Right ventricle myocardium superior (tissue), 1 donor: ENCODE measurements at regions not wholly inside any gene's neighbourhood (a gene's known extent, or its start where the extent isn't known, plus 50 kb on each side); places are given as distances from the start of the nearest gene placed in this dataset.

Experiments
- ATAC-seq: fragments of 200-7000 bp; cut with Tn5 transposase; one replicate; pipeline ENCODE4 v1.9.1; 2020; ENCODE audit warnings: mild to moderate bottlenecking; ENCODE audit not compliant: poor library complexity
- DNase-seq: peaks from one replicate; pipeline ENCODE4 v3.0.0-alpha.2; 2020
- intact Hi-C: fragments of 100-400 bp; cut with DNase I; formaldehyde crosslinking; loops from one replicate; pipeline ENCODE4 v1.11.2; 2022
- donor health status: DM: no; HTN: yes; CAD: no; lungs with severe emphysema.

GRCh38 chr7:113730309-113730955, 188.4 kb downstream of the PPP1R3A start:
- no peak for DNase-seq
- ATAC-seq, result no peak
- intact Hi-C loops, result no loop called here

GRCh38 chr7:113727486-113727885, 191.3 kb downstream of the PPP1R3A start:
- DNase-seq (no peak), ATAC-seq (no peak)
- intact Hi-C loops, result no loop called here

GRCh38 chr7:113722006-113722405, 196.8 kb downstream of the PPP1R3A start:
- DNase-seq (no peak), ATAC-seq (no peak)
- intact Hi-C loops, result no loop called here

- no peak for DNase-seq
- intact Hi-C loops, result no loop called here
- ATAC-seq, result no peak
Measured at GRCh38 chr7:113717739-113718138, 201.1 kb downstream of the PPP1R3A start.

- ATAC-seq (peak; percentile 96), DNase-seq (no peak)
- intact Hi-C loops, result no loop called here
Measured at GRCh38 chr7:113715981-113716856, 202.6 kb downstream of the PPP1R3A start.

GRCh38 chr7:113715262-113715661, 203.5 kb downstream of the PPP1R3A start:
- DNase-seq (no peak), ATAC-seq (peak; percentile 62)
- intact Hi-C loops, result no loop called here

GRCh38 chr7:113710310-113711096, 208.3 kb downstream of the PPP1R3A start:
- ATAC-seq (peak; percentile 81), DNase-seq (no peak)
- intact Hi-C loops, result no loop called here

GRCh38 chr7:113705439-113705838, 213.4 kb downstream of the PPP1R3A start:
- DNase-seq, result no peak
- no peak for ATAC-seq
- intact Hi-C loops, result loop anchor here (10.0 kb wide), 2 partner anchors 301 to 1141 kb away; no protein-coding TSS in a partner anchor

- ATAC-seq, result no peak
- no peak for DNase-seq
- intact Hi-C loops, result no loop called here
Measured at GRCh38 chr7:113698556-113699220, 220.1 kb downstream of the PPP1R3A start.

- no peak for DNase-seq
- intact Hi-C loops, result no loop called here
- ATAC-seq, result no peak
Measured at GRCh38 chr7:113694149-113694548, 224.7 kb downstream of the PPP1R3A start.

GRCh38 chr7:113684165-113684564, 234.6 kb downstream of the PPP1R3A start:
- DNase-seq, result no peak
- intact Hi-C loops, result no loop called here
- no peak for ATAC-seq

- intact Hi-C loops, result no loop called here
- DNase-seq (no peak), ATAC-seq (no peak)
Measured at GRCh38 chr7:113677811-113678210, 241.0 kb downstream of the PPP1R3A start.

GRCh38 chr7:113664867-113665266, 253.9 kb downstream of the PPP1R3A start:
- DNase-seq, result no peak
- ATAC-seq, result no peak
- intact Hi-C loops, result no loop called here

GRCh38 chr7:113659416-113659815, 259.4 kb downstream of the PPP1R3A start:
- intact Hi-C loops, result no loop called here
- DNase-seq (no peak), ATAC-seq (no peak)

GRCh38 chr7:113657603-113658002, 261.2 kb downstream of the PPP1R3A start:
- DNase-seq (no peak), ATAC-seq (no peak)
- intact Hi-C loops, result no loop called here

GRCh38 chr7:113652501-113652900, 266.3 kb downstream of the PPP1R3A start:
- DNase-seq, result no peak
- ATAC-seq, result no peak
- intact Hi-C loops, result no loop called here

GRCh38 chr7:113649556-113649955, 269.3 kb downstream of the PPP1R3A start:
- DNase-seq, result no peak
- intact Hi-C loops, result no loop called here
- ATAC-seq, result no peak

GRCh38 chr7:113639221-113639620, 279.6 kb downstream of the PPP1R3A start:
- ATAC-seq (no peak), DNase-seq (no peak)
- intact Hi-C loops, result no loop called here
